HEK293 (cell line): ENCODE measurements at regions not wholly inside any gene's neighbourhood (a gene's known extent, or its start where the extent isn't known, plus 50 kb on each side); places are given as distances from the start of the nearest gene placed in this dataset.

Source experiments
- KLF1 ChIP-seq: fragments of 450-650 bp; formaldehyde crosslinking; IDR thresholded peaks from 2 replicates; pipeline ENCODE4 v1.5.1; 2016; ENCODE audit warnings: missing biosample characterization, missing genetic modification characterization
- KLF9 ChIP-seq: fragments of 450-650 bp; formaldehyde crosslinking; IDR thresholded peaks from 2 replicates; pipeline ENCODE4 v1.5.1; 2016; ENCODE audit warnings: missing biosample characterization, missing genetic modification characterization, low read depth
- MZF1 ChIP-seq: fragments of 450-650 bp; formaldehyde crosslinking; IDR thresholded peaks from 2 replicates; pipeline ENCODE4 v1.5.1; 2017; ENCODE audit warnings: missing biosample characterization, missing genetic modification characterization, borderline replicate concordance
- TRIM28 ChIP-seq: IDR thresholded peaks from 2 replicates; pipeline ENCODE4 v1.6.1; 2011; ENCODE audit warnings: low read length, control low read depth, borderline replicate concordance
- YY1 ChIP-seq: fragments of 450-650 bp; formaldehyde crosslinking; IDR thresholded peaks from 2 replicates; pipeline ENCODE4 v1.5.1; 2018; ENCODE audit warnings: missing biosample characterization, missing genetic modification characterization
- ZNF146 ChIP-seq: fragments of 450-650 bp; formaldehyde crosslinking; IDR thresholded peaks from 2 replicates; pipeline ENCODE4 v1.5.1; 2016; ENCODE audit warnings: missing biosample characterization, missing genetic modification characterization
- ZNF19 ChIP-seq: fragments of 450-650 bp; formaldehyde crosslinking; IDR thresholded peaks from 2 replicates; pipeline ENCODE4; 2016; ENCODE audit warnings: missing biosample characterization, missing genetic modification characterization, low read depth
- ZNF311 ChIP-seq: fragments of 450-650 bp; formaldehyde crosslinking; IDR thresholded peaks from 2 replicates; pipeline ENCODE4 v1.5.1; 2017; ENCODE audit warnings: missing biosample characterization, missing genetic modification characterization, borderline replicate concordance
- ZNF530 ChIP-seq: fragments of 450-650 bp; formaldehyde crosslinking; IDR thresholded peaks from 2 replicates; pipeline ENCODE4 v1.5.1; 2016; ENCODE audit warnings: low read depth, missing biosample characterization, missing genetic modification characterization
- ZNF580 ChIP-seq: fragments of 450-650 bp; formaldehyde crosslinking; IDR thresholded peaks from 2 replicates; pipeline ENCODE4 v1.5.1; 2016; ENCODE audit warnings: missing biosample characterization, missing genetic modification characterization
- ZNF785 ChIP-seq: fragments of 450-650 bp; formaldehyde crosslinking; IDR thresholded peaks from 2 replicates; pipeline ENCODE4 v1.5.1; 2016; ENCODE audit warnings: missing biosample characterization, missing genetic modification characterization
- TF ChIP-seq, protein P1 (sequence below): fragments of 450-650 bp; formaldehyde crosslinking; IDR thresholded peaks from 2 replicates; pipeline ENCODE4 v1.5.1; 2016; ENCODE audit warnings: missing biosample characterization, missing genetic modification characterization
- TF ChIP-seq, protein P2 (sequence below): fragments of 450-650 bp; formaldehyde crosslinking; IDR thresholded peaks from 2 replicates; pipeline ENCODE4 v1.5.1; 2016; ENCODE audit warnings: missing biosample characterization, missing genetic modification characterization
- TF ChIP-seq, protein P3 (sequence below): sonication (generic); formaldehyde crosslinking; IDR thresholded peaks from 2 replicates; pipeline ENCODE4 v1.8.1; 2022; ENCODE audit warnings: mild to moderate bottlenecking, moderate library complexity, missing genetic modification reagents

- no peak for TF ChIP-seq ZNF19
- no peak for TF ChIP-seq TRIM28
- no peak for TF ChIP-seq ZNF146 (tag by site-specific recombination)
- no peak for TF ChIP-seq KLF1
- TF ChIP-seq ZNF311 (tag by site-specific recombination) = no peak
- TF ChIP-seq ZNF580 = no peak
- no peak for TF ChIP-seq KLF9 (tag by site-specific recombination)
- TF ChIP-seq, protein P1, sequence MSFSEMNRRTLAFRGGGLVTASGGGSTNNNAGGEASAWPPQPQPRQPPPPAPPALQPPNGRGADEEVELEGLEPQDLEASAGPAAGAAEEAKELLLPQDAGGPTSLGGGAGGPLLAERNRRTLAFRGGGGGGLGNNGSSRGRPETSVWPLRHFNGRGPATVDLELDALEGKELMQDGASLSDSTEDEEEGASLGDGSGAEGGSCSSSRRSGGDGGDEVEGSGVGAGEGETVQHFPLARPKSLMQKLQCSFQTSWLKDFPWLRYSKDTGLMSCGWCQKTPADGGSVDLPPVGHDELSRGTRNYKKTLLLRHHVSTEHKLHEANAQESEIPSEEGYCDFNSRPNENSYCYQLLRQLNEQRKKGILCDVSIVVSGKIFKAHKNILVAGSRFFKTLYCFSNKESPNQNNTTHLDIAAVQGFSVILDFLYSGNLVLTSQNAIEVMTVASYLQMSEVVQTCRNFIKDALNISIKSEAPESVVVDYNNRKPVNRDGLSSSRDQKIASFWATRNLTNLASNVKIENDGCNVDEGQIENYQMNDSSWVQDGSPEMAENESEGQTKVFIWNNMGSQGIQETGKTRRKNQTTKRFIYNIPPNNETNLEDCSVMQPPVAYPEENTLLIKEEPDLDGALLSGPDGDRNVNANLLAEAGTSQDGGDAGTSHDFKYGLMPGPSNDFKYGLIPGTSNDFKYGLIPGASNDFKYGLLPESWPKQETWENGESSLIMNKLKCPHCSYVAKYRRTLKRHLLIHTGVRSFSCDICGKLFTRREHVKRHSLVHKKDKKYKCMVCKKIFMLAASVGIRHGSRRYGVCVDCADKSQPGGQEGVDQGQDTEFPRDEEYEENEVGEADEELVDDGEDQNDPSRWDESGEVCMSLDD = no peak
- TF ChIP-seq, protein P2, sequence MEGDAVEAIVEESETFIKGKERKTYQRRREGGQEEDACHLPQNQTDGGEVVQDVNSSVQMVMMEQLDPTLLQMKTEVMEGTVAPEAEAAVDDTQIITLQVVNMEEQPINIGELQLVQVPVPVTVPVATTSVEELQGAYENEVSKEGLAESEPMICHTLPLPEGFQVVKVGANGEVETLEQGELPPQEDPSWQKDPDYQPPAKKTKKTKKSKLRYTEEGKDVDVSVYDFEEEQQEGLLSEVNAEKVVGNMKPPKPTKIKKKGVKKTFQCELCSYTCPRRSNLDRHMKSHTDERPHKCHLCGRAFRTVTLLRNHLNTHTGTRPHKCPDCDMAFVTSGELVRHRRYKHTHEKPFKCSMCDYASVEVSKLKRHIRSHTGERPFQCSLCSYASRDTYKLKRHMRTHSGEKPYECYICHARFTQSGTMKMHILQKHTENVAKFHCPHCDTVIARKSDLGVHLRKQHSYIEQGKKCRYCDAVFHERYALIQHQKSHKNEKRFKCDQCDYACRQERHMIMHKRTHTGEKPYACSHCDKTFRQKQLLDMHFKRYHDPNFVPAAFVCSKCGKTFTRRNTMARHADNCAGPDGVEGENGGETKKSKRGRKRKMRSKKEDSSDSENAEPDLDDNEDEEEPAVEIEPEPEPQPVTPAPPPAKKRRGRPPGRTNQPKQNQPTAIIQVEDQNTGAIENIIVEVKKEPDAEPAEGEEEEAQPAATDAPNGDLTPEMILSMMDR (tag by site-specific recombination) = no peak
- no peak for TF ChIP-seq ZNF785 (tag by site-specific recombination)
- TF ChIP-seq YY1 (tag by site-specific recombination) = no peak
- TF ChIP-seq, protein P3, sequence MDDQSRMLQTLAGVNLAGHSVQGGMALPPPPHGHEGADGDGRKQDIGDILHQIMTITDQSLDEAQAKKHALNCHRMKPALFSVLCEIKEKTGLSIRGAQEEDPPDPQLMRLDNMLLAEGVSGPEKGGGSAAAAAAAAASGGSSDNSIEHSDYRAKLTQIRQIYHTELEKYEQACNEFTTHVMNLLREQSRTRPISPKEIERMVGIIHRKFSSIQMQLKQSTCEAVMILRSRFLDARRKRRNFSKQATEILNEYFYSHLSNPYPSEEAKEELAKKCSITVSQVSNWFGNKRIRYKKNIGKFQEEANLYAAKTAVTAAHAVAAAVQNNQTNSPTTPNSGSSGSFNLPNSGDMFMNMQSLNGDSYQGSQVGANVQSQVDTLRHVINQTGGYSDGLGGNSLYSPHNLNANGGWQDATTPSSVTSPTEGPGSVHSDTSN (CRISPR knock-in tag) = no peak
- no peak for TF ChIP-seq MZF1 (tag by site-specific recombination)
- no peak for TF ChIP-seq ZNF530 (tag by site-specific recombination)
Observed at GRCh38 chr2:2889141-2889540, 488.5 kb downstream of the EIPR1 start.
